ENCODE measurements at regions not wholly inside any gene's neighbourhood (a gene's known extent, or its start where the extent isn't known, plus 50 kb on each side); places are given as distances from the start of the nearest gene placed in this dataset.

- Histone ChIP-seq H3K4me1 (ENCODE audit: control insufficient read depth in 2 of 2, insufficient read depth in 2 of 2, low read length in 2 of 2) (no peaks in the 10 kb centered on the region), H3K27ac (ENCODE audit: low read length in 2 of 2) (no peak overlapping the region), H3K36me3 (replicated peaks in 1 of 2; ENCODE audit: control extremely low read depth in 1 of 2, control insufficient read depth in 1 of 2, extremely low read depth in 1 of 2, insufficient read depth in 2 of 2, low read length in 1 of 2) (no peaks in the 10 kb centered on the region), H3K79me2 (ENCODE audit: control insufficient read depth, insufficient read depth, low read length) (no peaks in the 10 kb centered on the region), H3K9ac (ENCODE audit: low read length) (no peak overlapping the region), H4K20me1 (ENCODE audit: control insufficient read depth, insufficient read depth, low read length, poor library complexity, severe bottlenecking) (no peaks in the 10 kb centered on the region), H3K27me3 (replicated peaks in 1 of 4; ENCODE audit: control extremely low read depth in 1 of 4, control insufficient read depth in 3 of 4, insufficient read depth in 4 of 4, low read length in 3 of 4) (peaks cover 0 to 6% (median 0%) of the 10 kb centered on the region in 4 experiments), H3K9me3 (ENCODE audit: control extremely low read depth in 1 of 3, control insufficient read depth in 2 of 3, insufficient read depth in 1 of 3, low read length in 2 of 3) (peaks cover 0 to 4% (median 0%) of the 10 kb centered on the region in 3 donors), H2AFZ (ENCODE audit: insufficient read depth, low read depth, low read length, poor library complexity, severe bottlenecking) (no peak overlapping the region), H3K4me2 (replicated peaks; ENCODE audit: low read depth, low read length, poor library complexity, severe bottlenecking) (no peak overlapping the region), H3K4me3 (ENCODE audit: control extremely low read depth in 1 of 5, extremely low read depth in 1 of 5, insufficient read depth in 1 of 5, low read depth in 2 of 5, low read length in 4 of 5) (no peak overlapping the region)
- DNase-seq: no peak
- ChIA-PET POLR2A (no interaction called here), CTCF (no interaction called here)
- TF ChIP-seq CTCF (IDR thresholded peaks at IDR 0.05): no peak
- no peak for TF ChIP-seq EZH2 (IDR thresholded peaks at IDR 0.05; ENCODE audit: borderline replicate concordance, insufficient read depth, low read depth, low read length, poor library complexity, severe bottlenecking)
- no peak for ATAC-seq (ENCODE audit: low read depth)
- Mint-ChIP-seq H3K27me3 (peaks cover 23% of the 10 kb centered on the region), H3K4me3 (no peak overlapping the region), H3K4me1 (no peaks in the 10 kb centered on the region), H3K9me3 (ENCODE audit: insufficient read depth) (no peaks in the 10 kb centered on the region), H3K27ac (no peak overlapping the region)
- WGBS (ENCODE audit: insufficient coverage): no CpG with 5 or more reads among the region's 1 CpG
- intact Hi-C loops (cut with micrococcal nuclease): no loop called here
Measured at GRCh38 chr10:2883238-2883637, 184.1 kb upstream of the PFKP start.

- no peak overlapping the region for H3K4me3 ChIP-seq (ENCODE audit: control extremely low read depth in 1 of 5, extremely low read depth in 1 of 5, insufficient read depth in 1 of 5, low read depth in 2 of 5, low read length in 4 of 5)
- TF ChIP-seq CTCF (IDR thresholded peaks at IDR 0.05) (no peak), EZH2 (IDR thresholded peaks at IDR 0.05; ENCODE audit: borderline replicate concordance, insufficient read depth, low read depth, low read length, poor library complexity, severe bottlenecking) (no peak)
- peaks cover 0 to 6% (median 0%) of the 10 kb centered on the region in 4 experiments for H3K27me3 ChIP-seq (replicated peaks in 1 of 4; ENCODE audit: control extremely low read depth in 1 of 4, control insufficient read depth in 3 of 4, insufficient read depth in 4 of 4, low read length in 3 of 4)
- H3K4me2 ChIP-seq (replicated peaks; ENCODE audit: low read depth, low read length, poor library complexity, severe bottlenecking): no peak overlapping the region
- H3K36me3 ChIP-seq (replicated peaks in 1 of 2; ENCODE audit: control extremely low read depth in 1 of 2, control insufficient read depth in 1 of 2, extremely low read depth in 1 of 2, insufficient read depth in 2 of 2, low read length in 1 of 2): no peaks in the 10 kb centered on the region
- Mint-ChIP-seq H3K27me3 (peaks cover 23% of the 10 kb centered on the region), H3K4me3 (no peak overlapping the region), H3K27ac (no peak overlapping the region), H3K9me3 (ENCODE audit: insufficient read depth) (no peaks in the 10 kb centered on the region), H3K4me1 (no peaks in the 10 kb centered on the region)
- H3K79me2 ChIP-seq (ENCODE audit: control insufficient read depth, insufficient read depth, low read length): no peaks in the 10 kb centered on the region
- no peak for ATAC-seq (ENCODE audit: low read depth)
- no peak for DNase-seq
- no peak overlapping the region for H3K27ac ChIP-seq (ENCODE audit: low read length in 2 of 2)
- POLR2A ChIA-PET: no interaction called here
- H3K9ac ChIP-seq (ENCODE audit: low read length): no peak overlapping the region
- H3K9me3 ChIP-seq (ENCODE audit: control extremely low read depth in 1 of 3, control insufficient read depth in 2 of 3, insufficient read depth in 1 of 3, low read length in 2 of 3): peaks cover 0 to 4% (median 0%) of the 10 kb centered on the region in 3 donors
- no peaks in the 10 kb centered on the region for H3K4me1 ChIP-seq (ENCODE audit: control insufficient read depth in 2 of 2, insufficient read depth in 2 of 2, low read length in 2 of 2)
- H2AFZ ChIP-seq (ENCODE audit: insufficient read depth, low read depth, low read length, poor library complexity, severe bottlenecking): no peak overlapping the region
- 46% methylated on average over 5 of the region's 9 CpGs for WGBS (ENCODE audit: insufficient coverage)
- CTCF ChIA-PET: no interaction called here
- no peaks in the 10 kb centered on the region for H4K20me1 ChIP-seq (ENCODE audit: control insufficient read depth, insufficient read depth, low read length, poor library complexity, severe bottlenecking)
- intact Hi-C loops (cut with micrococcal nuclease): no loop called here
Measured at GRCh38 chr10:2882628-2883027, 184.7 kb upstream of the PFKP start.

Data from B cell (primary cell).